Brain microvascular endothelial cell (primary cell): ENCODE measurements at regions not wholly inside any gene's neighbourhood (a gene's known extent, or its start where the extent isn't known, plus 50 kb on each side); places are given as distances from the start of the nearest gene placed in this dataset.

Experiments
- DNase-seq: peaks from one replicate; pipeline ENCODE4 v3.0.0-alpha.2; 2020
- H3K27ac ChIP-seq: fragments of 250-450 bp; sonication (Bioruptor Pico); 2 replicates; pipeline ENCODE4 v1.5.1; 2020; ENCODE audit warnings: mild to moderate bottlenecking, moderate library complexity
- H3K27me3 ChIP-seq: fragments of 250-450 bp; sonication (Bioruptor Pico); replicated peaks from 2 replicates; pipeline ENCODE4 v1.5.1; 2020; ENCODE audit warnings: mild to moderate bottlenecking
- H3K36me3 ChIP-seq: fragments of 250-450 bp; sonication (Bioruptor Pico); replicated peaks from 2 replicates; pipeline ENCODE4 v1.5.1; 2020; ENCODE audit warnings: mild to moderate bottlenecking
- H3K4me3 ChIP-seq: 2 replicates; pipeline ENCODE4 v1.5.1; 2011; ENCODE audit warnings: low read depth, mild to moderate bottlenecking, control low read depth, low read length, moderate library complexity
- in situ Hi-C: cut with HindIII; loops from 2 replicates; pipeline ENCODE4 v1.10.0; 2017; ENCODE audit warnings: low sequenced_read_pairs, low pct_ligation_motif_present
- TF ChIP-seq, protein P1 (sequence below): IDR thresholded peaks from 2 replicates; pipeline ENCODE4 v1.5.1; 2011; ENCODE audit warnings: low read depth, mild to moderate bottlenecking, moderate library complexity, low read length, control low read depth, inconsistent platforms; ENCODE audit errors: missing control alignments

DNA sequence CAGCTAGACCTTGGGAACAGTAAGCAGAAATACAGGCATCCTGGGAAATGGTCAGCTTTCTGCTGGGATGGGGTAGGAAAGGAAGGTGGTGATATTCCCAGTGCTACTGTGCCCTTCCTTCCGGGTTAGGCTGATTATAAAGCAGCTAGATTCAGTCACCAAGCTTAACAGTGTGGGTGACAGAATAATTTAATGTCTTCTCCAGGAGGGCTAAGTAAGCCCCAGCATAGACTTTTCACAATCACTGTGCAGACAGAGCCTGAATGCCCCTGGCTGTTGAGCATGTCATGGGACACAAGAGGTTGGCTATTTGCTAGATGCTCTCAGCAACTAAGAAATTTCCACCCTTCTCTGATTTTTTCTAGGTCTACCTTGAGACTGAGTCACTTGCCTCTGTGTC lies 513.0 kb downstream of the TOX3 start:
- TF ChIP-seq, protein P1, sequence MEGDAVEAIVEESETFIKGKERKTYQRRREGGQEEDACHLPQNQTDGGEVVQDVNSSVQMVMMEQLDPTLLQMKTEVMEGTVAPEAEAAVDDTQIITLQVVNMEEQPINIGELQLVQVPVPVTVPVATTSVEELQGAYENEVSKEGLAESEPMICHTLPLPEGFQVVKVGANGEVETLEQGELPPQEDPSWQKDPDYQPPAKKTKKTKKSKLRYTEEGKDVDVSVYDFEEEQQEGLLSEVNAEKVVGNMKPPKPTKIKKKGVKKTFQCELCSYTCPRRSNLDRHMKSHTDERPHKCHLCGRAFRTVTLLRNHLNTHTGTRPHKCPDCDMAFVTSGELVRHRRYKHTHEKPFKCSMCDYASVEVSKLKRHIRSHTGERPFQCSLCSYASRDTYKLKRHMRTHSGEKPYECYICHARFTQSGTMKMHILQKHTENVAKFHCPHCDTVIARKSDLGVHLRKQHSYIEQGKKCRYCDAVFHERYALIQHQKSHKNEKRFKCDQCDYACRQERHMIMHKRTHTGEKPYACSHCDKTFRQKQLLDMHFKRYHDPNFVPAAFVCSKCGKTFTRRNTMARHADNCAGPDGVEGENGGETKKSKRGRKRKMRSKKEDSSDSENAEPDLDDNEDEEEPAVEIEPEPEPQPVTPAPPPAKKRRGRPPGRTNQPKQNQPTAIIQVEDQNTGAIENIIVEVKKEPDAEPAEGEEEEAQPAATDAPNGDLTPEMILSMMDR, result no peak
- no peaks in the 10 kb centered on the region for H3K27me3 ChIP-seq
- in situ Hi-C loops, result no loop called here
- H3K4me3 ChIP-seq, result no peak overlapping the region
- DNase-seq, result no peak
- H3K27ac ChIP-seq, result no peak overlapping the region
- no peaks in the 10 kb centered on the region for H3K36me3 ChIP-seq

DNA sequence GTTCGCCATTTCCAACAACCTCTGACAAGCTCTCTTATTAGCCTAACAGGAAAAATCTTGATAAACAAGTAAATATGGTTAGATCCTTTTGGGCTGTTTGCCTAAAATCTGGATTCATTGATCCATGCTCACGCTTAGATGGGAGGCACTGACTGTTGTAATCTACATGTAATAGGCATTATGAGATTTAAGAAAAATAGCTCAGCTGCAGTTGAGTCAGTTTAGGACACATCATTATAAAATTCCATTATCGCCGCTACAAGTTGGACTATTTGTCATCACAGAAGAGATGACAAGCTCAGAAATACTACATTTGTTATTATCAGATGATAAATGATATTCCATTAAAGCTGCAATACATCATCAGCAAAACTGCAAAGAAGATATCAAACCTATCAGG lies 524.0 kb downstream of the TOX3 start:
- no peaks in the 10 kb centered on the region for H3K27me3 ChIP-seq
- no peak for DNase-seq
- H3K27ac ChIP-seq, result no peak overlapping the region
- no peak overlapping the region for H3K4me3 ChIP-seq
- TF ChIP-seq, protein P1, result no peak
- in situ Hi-C loops, result no loop called here
- no peaks in the 10 kb centered on the region for H3K36me3 ChIP-seq

DNA sequence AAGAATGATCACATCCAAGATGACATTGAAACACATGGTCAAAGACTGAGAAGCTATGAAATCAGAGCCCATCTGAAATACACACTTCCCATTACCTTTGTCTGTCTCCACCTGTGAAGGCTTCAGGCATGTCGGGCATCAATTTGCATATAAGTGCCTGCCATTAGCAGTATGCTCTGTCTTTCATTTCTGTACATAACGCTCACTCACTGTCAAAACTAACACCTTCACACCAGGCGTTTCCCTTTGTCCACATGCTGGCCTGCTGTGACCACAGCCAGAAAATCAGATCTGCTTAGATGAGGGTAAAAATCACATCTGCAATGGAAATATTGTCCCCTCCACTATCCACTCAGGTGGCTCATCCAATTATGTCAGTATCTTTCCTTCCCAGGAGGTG lies 524.8 kb downstream of the TOX3 start:
- Histone ChIP-seq H3K27me3 (no peaks in the 10 kb centered on the region), H3K4me3 (no peak overlapping the region), H3K36me3 (no peaks in the 10 kb centered on the region), H3K27ac (no peak overlapping the region)
- in situ Hi-C loops, result no loop called here
- no peak for DNase-seq
- TF ChIP-seq, protein P1, result no peak

DNA sequence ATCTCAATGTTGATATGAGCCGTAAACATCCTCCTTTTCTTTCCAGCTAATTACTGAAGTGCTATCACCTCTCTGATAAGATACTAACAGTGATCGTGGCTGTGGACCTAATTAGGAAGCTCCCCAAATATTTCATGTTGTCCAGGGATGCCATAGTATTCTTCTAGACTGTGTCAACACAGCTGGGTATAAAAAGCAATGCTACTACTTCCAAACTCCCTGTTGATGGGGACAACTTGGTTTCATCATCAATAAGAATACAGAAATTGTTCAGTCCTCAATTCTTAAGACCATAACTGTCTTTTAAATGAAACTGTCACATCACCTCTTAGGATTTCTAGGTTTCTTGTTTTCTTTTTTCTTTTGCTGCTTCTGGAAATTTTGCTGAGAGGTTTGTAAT lies 530.6 kb downstream of the TOX3 start:
- in situ Hi-C loops, result no loop called here
- Histone ChIP-seq H3K27me3 (no peaks in the 10 kb centered on the region), H3K36me3 (no peaks in the 10 kb centered on the region), H3K27ac (no peak overlapping the region), H3K4me3 (no peak overlapping the region)
- DNase-seq, result no peak
- TF ChIP-seq, protein P1, result no peak

DNA sequence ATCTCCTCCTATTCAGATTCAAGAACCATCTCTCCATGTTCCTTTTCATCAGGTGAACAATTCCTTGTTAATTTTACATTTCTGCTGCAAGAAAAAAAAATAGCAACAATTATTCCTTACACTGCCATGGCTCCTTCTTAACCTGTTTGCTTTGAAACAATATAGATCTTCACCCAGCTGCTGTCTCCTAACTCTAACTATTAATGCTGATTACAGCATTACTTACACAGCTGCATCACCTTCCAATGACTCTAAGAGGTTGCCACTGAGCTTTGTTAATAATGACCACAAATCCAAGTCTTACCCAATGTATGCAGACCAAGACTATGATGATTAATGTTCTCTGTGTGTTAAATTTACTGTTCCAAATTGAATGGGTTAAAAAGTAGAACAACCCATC lies 541.4 kb downstream of the TOX3 start:
- H3K4me3 ChIP-seq, result no peak overlapping the region
- H3K27me3 ChIP-seq, result no peaks in the 10 kb centered on the region
- TF ChIP-seq, protein P1, result no peak
- H3K36me3 ChIP-seq, result no peaks in the 10 kb centered on the region
- DNase-seq, result no peak
- in situ Hi-C loops, result no loop called here
- no peak overlapping the region for H3K27ac ChIP-seq

DNA sequence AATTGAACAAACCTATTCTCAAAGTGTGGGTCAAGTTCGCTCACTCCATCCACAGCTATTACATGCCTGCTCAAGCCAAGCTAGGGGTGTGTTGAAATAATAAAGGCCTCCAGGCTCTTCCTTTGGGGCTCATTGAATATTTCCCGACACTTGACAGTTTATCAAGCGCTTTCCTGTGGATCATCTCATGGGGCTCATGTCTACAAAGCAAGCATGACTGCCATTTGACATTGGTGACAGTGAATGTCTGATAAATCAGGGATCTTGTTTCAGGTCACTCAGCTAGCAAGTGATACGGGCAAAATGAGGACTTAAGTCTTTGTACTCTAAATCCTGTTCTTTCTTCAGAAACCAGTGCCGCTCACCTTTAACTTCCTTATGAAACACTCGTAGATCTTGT lies 542.6 kb downstream of the TOX3 start:
- H3K36me3 ChIP-seq, result no peaks in the 10 kb centered on the region
- H3K27me3 ChIP-seq, result no peaks in the 10 kb centered on the region
- DNase-seq, result no peak
- H3K27ac ChIP-seq, result no peak overlapping the region
- in situ Hi-C loops, result no loop called here
- TF ChIP-seq, protein P1, result no peak
- H3K4me3 ChIP-seq, result no peak overlapping the region
